GM04504 (cell line): ENCODE measurements at regions not wholly inside any gene's neighbourhood (a gene's known extent, or its start where the extent isn't known, plus 50 kb on each side); places are given as distances from the start of the nearest gene placed in this dataset.
A peak's percentile ranks its signal among the peaks of the same experiment; 100 is the strongest.
"Not testable (repeated sequence)": the region's sequence is repeated elsewhere in the genome, so short reads cannot be mapped to it uniquely, and the experiment has no call there.

Source experiments
- DNase-seq: peaks from one replicate; pipeline ENCODE4 v3.0.0-alpha.2; 2012; ENCODE audit warnings: low read depth

- no peak for DNase-seq
Observed at GRCh38 chr3:151552589-151552988, 91.7 kb upstream of the IGSF10 start.

GRCh38 chr3:151550642-151551041 lies 89.8 kb upstream of the IGSF10 start:
- DNase-seq, result no peak

GRCh38 chr3:151550025-151550618 lies 89.3 kb upstream of the IGSF10 start:
- no peak for DNase-seq

GRCh38 chr3:151548195-151548594 lies 87.3 kb upstream of the IGSF10 start:
- no peak for DNase-seq

GRCh38 chr3:151544164-151544548 lies 83.3 kb upstream of the IGSF10 start:
- no peak for DNase-seq

GRCh38 chr3:151541178-151541577 lies 80.3 kb upstream of the IGSF10 start:
- no peak for DNase-seq

GRCh38 chr3:151539599-151539998 lies 78.7 kb upstream of the IGSF10 start:
- DNase-seq, result no peak

- peak; percentile 38 for DNase-seq
Observed at GRCh38 chr3:151538456-151539393, 77.9 kb upstream of the IGSF10 start.

- no peak for DNase-seq
Observed at GRCh38 chr3:151537726-151538125, 76.9 kb upstream of the IGSF10 start.

GRCh38 chr3:151526757-151527156 lies 65.9 kb upstream of the IGSF10 start:
- no peak for DNase-seq

- DNase-seq, result no peak
Observed at GRCh38 chr3:151520105-151520504, 59.2 kb upstream of the IGSF10 start.

- DNase-seq, result not testable (repeated sequence)
Observed at GRCh38 chr3:151511433-151511832, 50.6 kb upstream of the IGSF10 start.
